OCI-LY1 (cell line): ENCODE measurements at regions not wholly inside any gene's neighbourhood (a gene's known extent, or its start where the extent isn't known, plus 50 kb on each side); places are given as distances from the start of the nearest gene placed in this dataset.

ENCODE experiments used
- CTCF ChIP-seq: fragments of 200-600 bp; sonication (generic), shearing (Covaris generic); IDR thresholded peaks from 2 replicates; pipeline ENCODE4 v1.5.1; 2017; ENCODE audit warnings: mild to moderate bottlenecking, antibody characterized with exemption, low read length, moderate library complexity, mixed read lengths
- EZH2 ChIP-seq: fragments of 200-600 bp; sonication (generic), shearing (Covaris generic); IDR thresholded peaks from 2 replicates; pipeline ENCODE4 v1.8.0; 2017; ENCODE audit warnings: borderline replicate concordance, mixed run types, mild to moderate bottlenecking, antibody characterized with exemption, low read length, moderate library complexity, mixed read lengths

GRCh38 chr19:28049875-28050274 is 1163.1 kb downstream of the UQCRFS1 start:
- TF ChIP-seq EZH2 = no peak
- TF ChIP-seq CTCF = no peak
